ENCODE measurements at regions not wholly inside any gene's neighbourhood (a gene's known extent, or its start where the extent isn't known, plus 50 kb on each side); places are given as distances from the start of the nearest gene placed in this dataset.

DNA sequence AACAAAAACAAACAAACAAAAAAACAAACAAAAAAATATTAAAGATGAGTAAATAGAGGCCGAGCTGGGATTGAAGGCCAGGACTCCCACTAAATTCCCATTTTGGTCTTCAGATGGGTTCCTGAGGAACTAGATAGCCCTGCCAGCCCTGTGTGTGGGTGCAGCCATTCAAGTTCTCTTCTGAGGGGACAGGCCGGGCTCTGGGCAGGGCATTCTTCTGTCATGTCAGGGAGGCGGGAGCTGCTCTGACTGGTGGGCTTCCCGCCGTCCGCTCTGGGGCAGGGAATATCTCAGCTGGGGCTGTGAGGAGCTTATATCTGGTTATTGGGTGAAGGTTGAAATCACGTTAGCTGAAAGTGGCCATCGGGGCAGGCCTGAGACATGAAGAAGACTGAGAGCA is 127.3 kb upstream of the CXCR4 start:
- TF ChIP-seq, protein P1, sequence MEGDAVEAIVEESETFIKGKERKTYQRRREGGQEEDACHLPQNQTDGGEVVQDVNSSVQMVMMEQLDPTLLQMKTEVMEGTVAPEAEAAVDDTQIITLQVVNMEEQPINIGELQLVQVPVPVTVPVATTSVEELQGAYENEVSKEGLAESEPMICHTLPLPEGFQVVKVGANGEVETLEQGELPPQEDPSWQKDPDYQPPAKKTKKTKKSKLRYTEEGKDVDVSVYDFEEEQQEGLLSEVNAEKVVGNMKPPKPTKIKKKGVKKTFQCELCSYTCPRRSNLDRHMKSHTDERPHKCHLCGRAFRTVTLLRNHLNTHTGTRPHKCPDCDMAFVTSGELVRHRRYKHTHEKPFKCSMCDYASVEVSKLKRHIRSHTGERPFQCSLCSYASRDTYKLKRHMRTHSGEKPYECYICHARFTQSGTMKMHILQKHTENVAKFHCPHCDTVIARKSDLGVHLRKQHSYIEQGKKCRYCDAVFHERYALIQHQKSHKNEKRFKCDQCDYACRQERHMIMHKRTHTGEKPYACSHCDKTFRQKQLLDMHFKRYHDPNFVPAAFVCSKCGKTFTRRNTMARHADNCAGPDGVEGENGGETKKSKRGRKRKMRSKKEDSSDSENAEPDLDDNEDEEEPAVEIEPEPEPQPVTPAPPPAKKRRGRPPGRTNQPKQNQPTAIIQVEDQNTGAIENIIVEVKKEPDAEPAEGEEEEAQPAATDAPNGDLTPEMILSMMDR (conservative IDR thresholded peaks at IDR 0.05; ENCODE audit: low read length), result no peak
- no peak for TF ChIP-seq EZH2phosphoT487 (IDR thresholded peaks at IDR 0.05; ENCODE audit: borderline replicate concordance, low read depth, low read length)
